ENCODE measurements at regions not wholly inside any gene's neighbourhood (a gene's known extent, or its start where the extent isn't known, plus 50 kb on each side); places are given as distances from the start of the nearest gene placed in this dataset.

DNA sequence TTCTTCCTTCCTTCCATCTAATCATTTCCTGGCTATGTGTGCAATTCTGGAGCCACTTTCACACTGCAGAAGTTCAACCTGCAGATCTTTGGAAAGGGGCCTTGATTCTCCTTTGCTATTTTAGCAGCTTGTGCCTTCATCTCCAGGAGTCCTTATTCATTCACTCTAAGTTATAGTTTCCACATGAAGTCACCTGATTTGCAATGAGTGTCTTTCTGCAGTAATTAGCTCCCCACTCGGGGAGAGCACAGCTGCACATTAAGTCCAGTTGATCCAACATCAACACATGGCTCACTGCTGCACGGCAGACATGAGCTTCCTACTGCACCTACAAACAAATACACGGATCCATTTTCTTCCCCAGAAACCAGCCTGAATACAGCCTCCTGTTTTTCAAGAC, 323.1 kb upstream of the TNP1 start:
- Histone ChIP-seq H3K27me3 (ENCODE audit: control insufficient read depth in 1 of 2, insufficient read depth in 2 of 2, low read length in 2 of 2) (no peaks in the 10 kb centered on the region), H3K4me1 (ENCODE audit: insufficient read depth, low read length) (no peaks in the 10 kb centered on the region), H3K9ac (ENCODE audit: low read length) (no peak overlapping the region), H3K9me3 (ENCODE audit: low read length) (no peaks in the 10 kb centered on the region), H3K27ac (ENCODE audit: low read depth, low read length) (no peak overlapping the region), H3K36me3 (ENCODE audit: insufficient read depth, low read length) (no peaks in the 10 kb centered on the region), H3K4me3 (ENCODE audit: low read depth in 1 of 2, low read length in 2 of 2) (no peak overlapping the region)

DNA sequence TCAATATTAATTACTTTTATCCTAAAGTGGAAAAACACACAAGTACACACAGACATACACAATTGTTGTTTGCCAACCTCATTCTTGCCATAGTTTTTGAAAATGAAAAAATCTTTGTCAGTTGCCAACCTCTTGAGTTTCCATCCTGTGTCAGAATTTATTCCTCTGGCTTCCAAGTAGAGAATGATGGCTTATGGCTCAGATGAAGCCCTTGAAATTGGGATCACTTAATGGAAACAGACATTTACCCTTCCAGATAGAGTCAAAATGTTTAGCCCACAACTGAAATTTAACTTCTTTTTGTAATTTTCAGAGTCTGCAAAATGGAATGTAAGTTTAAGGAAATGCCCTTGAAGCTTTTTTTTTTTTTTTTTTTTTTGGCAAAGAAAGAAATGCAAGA, 321.6 kb upstream of the TNP1 start:
- no peak overlapping the region for H3K27ac ChIP-seq (ENCODE audit: low read depth, low read length)
- H3K27me3 ChIP-seq (ENCODE audit: control insufficient read depth in 1 of 2, insufficient read depth in 2 of 2, low read length in 2 of 2): no peaks in the 10 kb centered on the region
- H3K4me1 ChIP-seq (ENCODE audit: insufficient read depth, low read length): no peaks in the 10 kb centered on the region
- no peaks in the 10 kb centered on the region for H3K9me3 ChIP-seq (ENCODE audit: low read length)
- no peak overlapping the region for H3K9ac ChIP-seq (ENCODE audit: low read length)
- no peak overlapping the region for H3K4me3 ChIP-seq (ENCODE audit: low read depth in 1 of 2, low read length in 2 of 2)
- H3K36me3 ChIP-seq (ENCODE audit: insufficient read depth, low read length): no peaks in the 10 kb centered on the region

DNA sequence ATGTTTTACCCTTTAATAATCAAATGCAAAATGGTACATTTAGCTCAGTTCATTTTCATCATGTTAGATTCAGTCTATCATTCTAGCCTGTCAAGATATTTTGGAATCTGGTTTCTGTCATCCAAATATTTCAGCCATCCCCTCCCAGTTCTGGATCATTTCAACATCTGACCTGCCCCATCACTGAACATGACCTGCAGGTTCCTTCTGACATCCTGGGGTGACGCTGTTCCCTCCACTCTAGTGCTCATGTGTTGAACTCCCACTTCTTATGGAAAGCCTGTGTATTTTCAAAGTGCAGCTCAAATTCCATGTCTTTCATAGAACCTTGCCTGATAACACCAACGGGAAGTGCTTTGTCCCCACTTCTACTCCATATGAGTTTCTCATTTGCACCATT, 320.0 kb upstream of the TNP1 start:
- no peak overlapping the region for H3K4me3 ChIP-seq (ENCODE audit: low read depth in 1 of 2, low read length in 2 of 2)
- H3K9me3 ChIP-seq (ENCODE audit: low read length): no peaks in the 10 kb centered on the region
- no peak overlapping the region for H3K9ac ChIP-seq (ENCODE audit: low read length)
- H3K36me3 ChIP-seq (ENCODE audit: insufficient read depth, low read length): no peaks in the 10 kb centered on the region
- no peaks in the 10 kb centered on the region for H3K4me1 ChIP-seq (ENCODE audit: insufficient read depth, low read length)
- no peak overlapping the region for H3K27ac ChIP-seq (ENCODE audit: low read depth, low read length)
- no peaks in the 10 kb centered on the region for H3K27me3 ChIP-seq (ENCODE audit: control insufficient read depth in 1 of 2, insufficient read depth in 2 of 2, low read length in 2 of 2)

GRCh38 chr2:217178341-217178740, 318.5 kb upstream of the TNP1 start:
- no peaks in the 10 kb centered on the region for H3K9me3 ChIP-seq (ENCODE audit: low read length)
- H3K36me3 ChIP-seq (ENCODE audit: insufficient read depth, low read length): no peaks in the 10 kb centered on the region
- H3K27me3 ChIP-seq (ENCODE audit: control insufficient read depth in 1 of 2, insufficient read depth in 2 of 2, low read length in 2 of 2): no peaks in the 10 kb centered on the region
- H3K9ac ChIP-seq (ENCODE audit: low read length): no peak overlapping the region
- H3K4me1 ChIP-seq (ENCODE audit: insufficient read depth, low read length): no peaks in the 10 kb centered on the region
- no peak overlapping the region for H3K4me3 ChIP-seq (ENCODE audit: low read depth in 1 of 2, low read length in 2 of 2)
- no peak overlapping the region for H3K27ac ChIP-seq (ENCODE audit: low read depth, low read length)

- Histone ChIP-seq H3K4me1 (ENCODE audit: insufficient read depth, low read length) (no peaks in the 10 kb centered on the region), H3K27ac (ENCODE audit: low read depth, low read length) (no peak overlapping the region), H3K9me3 (ENCODE audit: low read length) (no peaks in the 10 kb centered on the region), H3K4me3 (ENCODE audit: low read depth in 1 of 2, low read length in 2 of 2) (no peak overlapping the region), H3K36me3 (ENCODE audit: insufficient read depth, low read length) (no peaks in the 10 kb centered on the region), H3K9ac (ENCODE audit: low read length) (no peak overlapping the region), H3K27me3 (ENCODE audit: control insufficient read depth in 1 of 2, insufficient read depth in 2 of 2, low read length in 2 of 2) (no peaks in the 10 kb centered on the region)
Measured at GRCh38 chr2:217177720-217178119, 317.9 kb upstream of the TNP1 start.

DNA sequence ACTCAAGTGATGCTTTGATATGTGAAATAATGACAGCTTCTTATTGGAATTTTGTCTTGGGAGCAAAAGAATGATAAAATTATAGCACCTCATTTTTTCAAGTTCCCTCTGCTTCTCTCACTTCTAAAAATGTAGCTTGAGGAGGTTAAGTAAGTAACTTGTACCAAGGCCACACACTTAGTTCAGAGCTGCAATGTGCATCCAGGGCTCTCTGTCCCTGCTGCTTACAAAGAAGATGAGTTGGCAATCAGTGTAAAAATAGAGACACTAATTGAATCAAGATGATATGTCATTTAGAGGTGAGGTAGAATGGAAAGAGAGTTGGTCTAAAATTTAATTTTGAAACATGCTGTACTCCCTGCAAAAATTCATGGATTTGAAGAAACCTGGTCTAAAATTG, 312.0 kb upstream of the TNP1 start:
- H3K4me1 ChIP-seq (ENCODE audit: insufficient read depth, low read length): peaks cover 4% of the 10 kb centered on the region
- H3K36me3 ChIP-seq (ENCODE audit: insufficient read depth, low read length): no peaks in the 10 kb centered on the region
- H3K9me3 ChIP-seq (ENCODE audit: low read length): no peaks in the 10 kb centered on the region
- no peak overlapping the region for H3K4me3 ChIP-seq (ENCODE audit: low read depth in 1 of 2, low read length in 2 of 2)
- H3K27ac ChIP-seq (ENCODE audit: low read depth, low read length): no peak overlapping the region
- H3K9ac ChIP-seq (ENCODE audit: low read length): no peak overlapping the region
- no peaks in the 10 kb centered on the region for H3K27me3 ChIP-seq (ENCODE audit: control insufficient read depth in 1 of 2, insufficient read depth in 2 of 2, low read length in 2 of 2)

DNA sequence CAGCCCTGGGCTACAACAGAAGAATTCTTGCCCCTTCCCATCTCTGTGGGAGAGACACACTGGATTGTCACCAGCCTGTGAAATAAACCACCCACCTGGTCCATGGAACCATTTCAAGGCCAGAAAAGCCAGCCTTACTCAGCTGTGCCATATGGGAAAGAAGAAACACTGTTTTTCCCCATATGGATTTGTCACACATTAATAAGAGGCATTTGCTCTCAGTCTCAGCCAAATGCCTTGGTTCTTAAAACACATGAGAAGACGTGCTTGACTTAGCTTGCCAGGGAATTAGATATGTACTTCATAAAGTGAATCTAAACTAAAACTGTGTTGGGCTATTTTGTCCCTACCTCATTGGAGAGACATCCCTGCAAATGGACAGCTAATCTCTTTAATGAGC, 308.6 kb upstream of the TNP1 start:
- H3K4me1 ChIP-seq (ENCODE audit: insufficient read depth, low read length): peaks cover 10% of the 10 kb centered on the region
- H3K27ac ChIP-seq (ENCODE audit: low read depth, low read length): no peak overlapping the region
- H3K36me3 ChIP-seq (ENCODE audit: insufficient read depth, low read length): no peaks in the 10 kb centered on the region
- no peaks in the 10 kb centered on the region for H3K9me3 ChIP-seq (ENCODE audit: low read length)
- H3K9ac ChIP-seq (ENCODE audit: low read length): no peak overlapping the region
- no peak overlapping the region for H3K4me3 ChIP-seq (ENCODE audit: low read depth in 1 of 2, low read length in 2 of 2)
- H3K27me3 ChIP-seq (ENCODE audit: control insufficient read depth in 1 of 2, insufficient read depth in 2 of 2, low read length in 2 of 2): no peaks in the 10 kb centered on the region

DNA sequence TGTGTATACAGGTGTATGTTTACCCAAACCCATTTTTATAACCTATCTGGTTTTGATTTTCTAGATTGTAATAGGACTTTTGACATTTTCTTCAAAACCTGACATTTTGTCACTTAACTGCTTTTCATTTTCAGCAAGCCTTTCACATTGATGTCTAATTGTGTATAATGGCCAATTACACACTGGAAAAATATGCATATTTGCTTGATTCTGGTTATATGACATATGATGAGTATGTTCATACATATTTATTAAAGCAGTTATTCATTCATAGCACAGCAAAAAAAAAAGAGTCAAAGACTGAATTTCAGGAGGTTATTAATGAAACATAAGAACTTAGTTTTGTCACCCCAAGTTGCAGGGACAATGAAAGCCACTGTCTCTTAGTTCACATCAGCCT, 307.7 kb upstream of the TNP1 start:
- Histone ChIP-seq H3K4me1 (ENCODE audit: insufficient read depth, low read length) (peaks cover 10% of the 10 kb centered on the region), H3K9me3 (ENCODE audit: low read length) (no peaks in the 10 kb centered on the region), H3K27me3 (ENCODE audit: control insufficient read depth in 1 of 2, insufficient read depth in 2 of 2, low read length in 2 of 2) (no peaks in the 10 kb centered on the region), H3K27ac (ENCODE audit: low read depth, low read length) (no peak overlapping the region), H3K9ac (ENCODE audit: low read length) (no peak overlapping the region), H3K36me3 (ENCODE audit: insufficient read depth, low read length) (no peaks in the 10 kb centered on the region), H3K4me3 (ENCODE audit: low read depth in 1 of 2, low read length in 2 of 2) (no peak overlapping the region)

GRCh38 chr2:217166241-217166850, 306.5 kb upstream of the TNP1 start:
- Histone ChIP-seq H3K4me3 (ENCODE audit: low read depth in 1 of 2, low read length in 2 of 2) (no peak overlapping the region), H3K4me1 (ENCODE audit: insufficient read depth, low read length) (peaks cover 11% of the 10 kb centered on the region), H3K9me3 (ENCODE audit: low read length) (no peaks in the 10 kb centered on the region), H3K9ac (ENCODE audit: low read length) (no peak overlapping the region), H3K36me3 (ENCODE audit: insufficient read depth, low read length) (no peaks in the 10 kb centered on the region), H3K27ac (ENCODE audit: low read depth, low read length) (no peak overlapping the region), H3K27me3 (ENCODE audit: control insufficient read depth in 1 of 2, insufficient read depth in 2 of 2, low read length in 2 of 2) (no peaks in the 10 kb centered on the region)

DNA sequence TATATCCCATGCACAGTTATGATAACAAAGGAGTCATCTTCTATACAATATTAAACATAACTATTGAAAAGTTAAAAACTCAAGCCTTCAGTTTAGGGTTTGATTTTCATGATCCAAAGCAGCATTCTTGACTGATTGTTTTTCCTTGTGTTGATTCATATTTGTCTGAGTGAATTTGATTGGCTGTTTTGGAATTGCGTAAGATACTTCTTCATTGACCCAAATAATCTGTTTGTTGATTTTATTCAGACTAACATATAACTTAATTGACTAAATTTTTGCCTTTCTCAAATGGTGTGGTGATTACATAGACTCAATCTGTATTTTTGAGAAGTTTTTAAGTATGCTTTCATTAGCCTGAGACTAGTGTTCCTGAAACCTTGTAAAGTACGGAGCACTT, 305.7 kb upstream of the TNP1 start:
- H3K4me1 ChIP-seq (ENCODE audit: insufficient read depth, low read length): peaks cover 15% of the 10 kb centered on the region
- no peaks in the 10 kb centered on the region for H3K9me3 ChIP-seq (ENCODE audit: low read length)
- no peak overlapping the region for H3K9ac ChIP-seq (ENCODE audit: low read length)
- no peaks in the 10 kb centered on the region for H3K27me3 ChIP-seq (ENCODE audit: control insufficient read depth in 1 of 2, insufficient read depth in 2 of 2, low read length in 2 of 2)
- H3K36me3 ChIP-seq (ENCODE audit: insufficient read depth, low read length): no peaks in the 10 kb centered on the region
- H3K4me3 ChIP-seq (ENCODE audit: low read depth in 1 of 2, low read length in 2 of 2): no peak overlapping the region
- no peak overlapping the region for H3K27ac ChIP-seq (ENCODE audit: low read depth, low read length)

- H3K4me1 ChIP-seq (ENCODE audit: insufficient read depth, low read length): peaks cover 15% of the 10 kb centered on the region
- no peak overlapping the region for H3K4me3 ChIP-seq (ENCODE audit: low read depth in 1 of 2, low read length in 2 of 2)
- H3K27ac ChIP-seq (ENCODE audit: low read depth, low read length): no peak overlapping the region
- H3K36me3 ChIP-seq (ENCODE audit: insufficient read depth, low read length): no peaks in the 10 kb centered on the region
- no peaks in the 10 kb centered on the region for H3K9me3 ChIP-seq (ENCODE audit: low read length)
- H3K27me3 ChIP-seq (ENCODE audit: control insufficient read depth in 1 of 2, insufficient read depth in 2 of 2, low read length in 2 of 2): no peaks in the 10 kb centered on the region
- H3K9ac ChIP-seq (ENCODE audit: low read length): no peak overlapping the region
Measured at GRCh38 chr2:217163987-217164386, 304.1 kb upstream of the TNP1 start.

GRCh38 chr2:217162533-217162932, 302.7 kb upstream of the TNP1 start:
- Histone ChIP-seq H3K9ac (ENCODE audit: low read length) (no peak overlapping the region), H3K27me3 (ENCODE audit: control insufficient read depth in 1 of 2, insufficient read depth in 2 of 2, low read length in 2 of 2) (no peaks in the 10 kb centered on the region), H3K4me1 (ENCODE audit: insufficient read depth, low read length) (peaks cover 11% of the 10 kb centered on the region), H3K36me3 (ENCODE audit: insufficient read depth, low read length) (no peaks in the 10 kb centered on the region), H3K4me3 (ENCODE audit: low read depth in 1 of 2, low read length in 2 of 2) (no peak overlapping the region), H3K27ac (ENCODE audit: low read depth, low read length) (no peak overlapping the region), H3K9me3 (ENCODE audit: low read length) (no peaks in the 10 kb centered on the region)

All from muscle layer of colon (tissue), 2 donors.